Mucosa of descending colon (tissue), 3 donors: ENCODE measurements at regions not wholly inside any gene's neighbourhood (a gene's known extent, or its start where the extent isn't known, plus 50 kb on each side); places are given as distances from the start of the nearest gene placed in this dataset.

Source experiments
- ATAC-seq: fragments of 200-7000 bp; cut with Tn5 transposase; one replicate; pipeline ENCODE4 v1.9.1; 2020; ENCODE audit warnings: mild to moderate bottlenecking, moderate library complexity
- DNase-seq, 3 donors: peaks; one replicate each; pipeline ENCODE4 v3.0.0-alpha.2; 2020
- H3K36me3 ChIP-seq: fragments of 200-600 bp; one replicate; pipeline ENCODE4 v1.8.0; 2021; ENCODE audit warnings: low read depth, mild to moderate bottlenecking
- H3K4me1 ChIP-seq: fragments of 200-600 bp; one replicate; pipeline ENCODE4 v1.8.0; 2021; ENCODE audit warnings: low read depth, mild to moderate bottlenecking
- H3K4me3 ChIP-seq: fragments of 200-600 bp; one replicate; pipeline ENCODE4 v1.8.0; 2021; ENCODE audit warnings: mild to moderate bottlenecking
- H3K9me3 ChIP-seq: fragments of 200-600 bp; one replicate; pipeline ENCODE4 v1.8.0; 2021; ENCODE audit warnings: mild to moderate bottlenecking
- intact Hi-C, 2 donors: fragments of 100-400 bp; cut with DNase I in 1 of 2; cut with micrococcal nuclease in 1 of 2; formaldehyde crosslinking; loops; one replicate each; pipeline versions ENCODE4 v1.11.0 to v1.11.1; 2022; cut with DNase I, micrococcal nuclease
- TF ChIP-seq, protein P1 (sequence below): fragments of 200-600 bp; IDR thresholded peaks from one replicate; pipeline ENCODE4 v1.8.0; 2022; ENCODE audit warnings: antibody characterized with exemption, mild to moderate bottlenecking
- donor health status: DM: no; HTN: no; CAD: no; lungs with moderate emphysema.
- donor health status: DM: no; HTN: no; CAD: no.
- donor health status: DM: no; HTN: yes; CAD: no.

DNA sequence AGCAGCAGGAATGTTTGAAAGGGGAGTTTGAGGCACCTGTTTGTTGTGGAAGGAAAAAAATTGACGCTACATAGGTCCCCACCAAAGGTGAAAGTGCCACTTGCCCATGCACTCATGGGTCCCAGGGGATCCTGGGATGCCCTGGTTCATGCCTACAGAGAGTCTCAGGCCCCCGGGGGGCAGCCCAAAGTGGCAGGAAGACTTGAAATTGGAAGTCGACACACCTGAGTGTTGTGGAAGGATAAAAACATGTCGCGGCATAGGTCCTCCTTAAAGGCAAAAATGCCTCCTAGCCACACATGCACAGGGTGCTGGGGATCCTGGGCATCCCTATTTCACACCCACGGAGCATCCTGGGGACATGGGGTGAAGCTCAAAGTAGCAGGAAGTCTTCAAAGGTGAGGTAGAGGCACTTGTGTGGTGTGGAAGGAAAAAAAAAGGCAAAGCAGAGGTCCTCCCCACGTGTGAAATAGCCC, 576.1 kb downstream of the ALG10 start:
- ATAC-seq, result no peak
- intact Hi-C loops, result no loop called here
- DNase-seq, result no peak

DNA sequence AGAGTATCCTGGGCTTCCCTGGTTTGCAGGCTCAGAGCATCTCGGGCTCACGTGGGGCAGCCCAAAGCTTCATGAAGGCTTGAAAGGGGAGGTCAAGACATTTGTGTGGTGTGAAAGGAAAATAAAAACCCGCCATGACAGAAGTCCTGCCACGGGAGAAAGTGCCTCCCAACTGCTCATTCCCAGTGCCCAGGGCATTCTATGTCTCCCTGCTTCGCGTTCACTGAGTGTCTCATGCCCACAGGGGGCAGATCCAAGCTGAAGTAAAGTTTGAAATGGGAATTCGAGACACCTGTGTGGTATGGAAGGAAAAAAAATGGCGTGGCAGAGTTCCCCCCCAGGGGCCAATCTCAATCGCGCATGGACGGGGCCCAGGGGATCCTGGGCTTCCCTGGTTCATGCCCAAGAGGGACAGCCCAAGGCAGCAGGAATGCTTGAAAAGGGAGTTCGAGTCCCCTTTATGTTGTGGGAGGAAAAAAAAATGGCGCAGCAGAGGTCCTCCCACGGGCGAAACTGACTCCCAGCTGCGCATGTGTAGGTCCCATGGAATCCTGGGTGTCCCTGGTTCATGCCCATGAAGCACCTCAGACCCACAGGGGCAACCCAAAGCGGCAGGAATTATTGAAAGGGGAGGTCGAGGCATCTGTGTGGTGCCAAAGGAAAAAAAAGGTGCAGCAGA, 576.7 kb downstream of the ALG10 start:
- Histone ChIP-seq H3K4me1 (no peaks in the 10 kb centered on the region), H3K36me3 (no peaks in the 10 kb centered on the region), H3K4me3 (no peak overlapping the region), H3K9me3 (peaks cover 100% of the 10 kb centered on the region)
- DNase-seq (peak in 2 of 3 donors; percentile 7 to 21), ATAC-seq (no peak)
- intact Hi-C loops, result no loop called here
- TF ChIP-seq, protein P1, sequence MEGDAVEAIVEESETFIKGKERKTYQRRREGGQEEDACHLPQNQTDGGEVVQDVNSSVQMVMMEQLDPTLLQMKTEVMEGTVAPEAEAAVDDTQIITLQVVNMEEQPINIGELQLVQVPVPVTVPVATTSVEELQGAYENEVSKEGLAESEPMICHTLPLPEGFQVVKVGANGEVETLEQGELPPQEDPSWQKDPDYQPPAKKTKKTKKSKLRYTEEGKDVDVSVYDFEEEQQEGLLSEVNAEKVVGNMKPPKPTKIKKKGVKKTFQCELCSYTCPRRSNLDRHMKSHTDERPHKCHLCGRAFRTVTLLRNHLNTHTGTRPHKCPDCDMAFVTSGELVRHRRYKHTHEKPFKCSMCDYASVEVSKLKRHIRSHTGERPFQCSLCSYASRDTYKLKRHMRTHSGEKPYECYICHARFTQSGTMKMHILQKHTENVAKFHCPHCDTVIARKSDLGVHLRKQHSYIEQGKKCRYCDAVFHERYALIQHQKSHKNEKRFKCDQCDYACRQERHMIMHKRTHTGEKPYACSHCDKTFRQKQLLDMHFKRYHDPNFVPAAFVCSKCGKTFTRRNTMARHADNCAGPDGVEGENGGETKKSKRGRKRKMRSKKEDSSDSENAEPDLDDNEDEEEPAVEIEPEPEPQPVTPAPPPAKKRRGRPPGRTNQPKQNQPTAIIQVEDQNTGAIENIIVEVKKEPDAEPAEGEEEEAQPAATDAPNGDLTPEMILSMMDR, result no peak

More for the DNA sequence above, 576.1 kb downstream of the ALG10 start:
- Histone ChIP-seq H3K4me1 (no peaks in the 10 kb centered on the region), H3K4me3 (no peak overlapping the region), H3K36me3 (no peaks in the 10 kb centered on the region), H3K9me3 (peaks cover 100% of the 10 kb centered on the region)
- TF ChIP-seq, protein P1, result no peak

DNA sequence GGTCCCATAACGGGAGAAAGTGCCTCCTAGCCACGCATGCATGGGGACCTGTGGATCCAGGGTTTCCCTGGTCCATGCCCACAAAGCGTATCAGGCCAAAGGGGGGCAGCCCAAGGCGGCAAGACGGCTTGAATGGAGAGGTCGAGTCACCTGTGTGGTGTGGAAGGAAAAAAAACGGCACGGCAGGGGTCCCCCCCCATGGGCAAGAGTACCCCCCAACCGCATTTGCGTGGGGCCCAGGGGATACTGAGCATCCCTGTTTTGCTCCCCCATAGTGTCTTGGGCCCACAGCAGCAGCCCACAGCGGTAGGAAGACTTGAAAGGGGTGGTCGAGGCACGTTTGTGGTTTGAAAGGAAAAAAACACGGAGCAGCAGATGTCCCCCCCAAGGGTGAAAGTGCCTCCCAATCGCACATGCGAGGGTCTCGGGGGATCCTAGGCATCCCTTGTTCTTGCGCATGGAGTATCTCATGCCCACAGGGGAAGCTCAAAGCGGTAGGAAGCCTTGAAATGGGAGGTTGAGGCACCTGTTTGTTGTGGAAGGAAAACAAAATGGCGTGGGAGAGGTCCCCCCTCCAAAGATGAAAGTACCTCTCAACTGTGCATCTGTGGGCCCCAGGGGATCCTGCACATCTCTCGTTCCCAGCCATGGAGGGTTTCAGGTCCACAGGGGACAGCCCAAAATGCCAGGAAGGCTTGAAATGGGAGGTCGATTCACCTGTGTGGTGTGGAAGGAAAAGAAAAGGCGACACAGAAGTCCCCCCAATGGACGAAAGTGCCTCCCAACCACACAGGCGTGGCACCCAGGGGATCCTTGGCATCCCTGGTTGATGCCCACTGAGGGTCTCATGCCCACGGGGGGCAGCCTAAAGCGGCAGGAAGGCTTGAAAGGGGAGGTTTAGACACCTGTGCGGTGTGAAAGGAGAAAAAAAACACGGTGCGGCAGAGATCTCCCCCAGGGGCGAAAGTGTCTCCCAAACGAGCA, 577.5 kb downstream of the ALG10 start:
- H3K4me1 ChIP-seq, result no peaks in the 10 kb centered on the region
- intact Hi-C loops, result no loop called here
- ATAC-seq (no peak), DNase-seq (peak in 2 of 3 donors; percentile 2 to 25)
- H3K9me3 ChIP-seq, result peaks cover 100% of the 10 kb centered on the region
- no peaks in the 10 kb centered on the region for H3K36me3 ChIP-seq
- TF ChIP-seq, protein P1, result no peak
- no peak overlapping the region for H3K4me3 ChIP-seq

DNA sequence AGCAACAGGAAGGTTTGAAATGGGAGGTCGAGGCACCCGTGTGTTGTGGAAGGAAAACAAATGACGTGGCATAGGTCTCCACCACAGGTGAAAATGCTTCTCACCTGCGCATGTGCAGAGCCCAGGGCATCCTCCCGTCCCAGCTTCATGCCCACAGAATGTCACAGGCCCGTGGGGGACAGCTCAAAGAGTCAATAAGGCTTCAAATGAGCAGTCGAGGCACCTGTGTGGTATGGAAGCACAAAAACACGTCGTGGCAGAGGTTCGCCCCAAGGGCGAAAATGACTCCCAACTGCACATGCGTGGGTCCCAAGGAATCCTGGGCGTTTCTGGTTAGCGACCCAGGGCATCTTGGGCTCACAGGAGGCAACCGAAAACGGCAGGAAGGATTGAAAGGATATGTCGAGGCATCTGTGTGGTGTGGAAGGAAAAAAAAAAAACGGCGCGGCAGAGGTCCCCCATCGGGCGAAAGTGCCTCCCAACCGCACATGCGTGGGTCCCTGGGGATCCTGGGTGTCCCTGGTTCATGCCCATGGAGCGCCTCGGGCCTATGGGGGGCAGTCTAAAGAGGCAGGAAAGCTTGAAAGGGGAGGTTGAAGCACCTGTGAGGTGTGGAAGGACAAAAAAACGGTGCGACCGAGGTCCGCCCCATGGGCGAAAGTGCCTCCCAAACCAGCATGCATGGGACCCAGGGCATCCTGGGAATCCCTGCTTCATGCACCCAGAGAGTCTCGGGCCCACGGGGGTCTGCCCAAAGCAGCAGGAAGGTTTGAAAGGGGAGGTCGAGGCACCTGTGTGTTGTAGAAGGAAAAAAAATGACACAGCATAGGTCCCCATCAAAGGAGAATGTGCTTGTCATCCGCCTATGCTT, 578.5 kb downstream of the ALG10 start:
- no peak for ATAC-seq
- Histone ChIP-seq H3K9me3 (peaks cover 100% of the 10 kb centered on the region), H3K36me3 (no peaks in the 10 kb centered on the region), H3K4me1 (no peaks in the 10 kb centered on the region), H3K4me3 (no peak overlapping the region)
- TF ChIP-seq, protein P1, result no peak
- DNase-seq, result peak in 2 of 3 donors; percentile 11 to 26
- intact Hi-C loops, result no loop called here

DNA sequence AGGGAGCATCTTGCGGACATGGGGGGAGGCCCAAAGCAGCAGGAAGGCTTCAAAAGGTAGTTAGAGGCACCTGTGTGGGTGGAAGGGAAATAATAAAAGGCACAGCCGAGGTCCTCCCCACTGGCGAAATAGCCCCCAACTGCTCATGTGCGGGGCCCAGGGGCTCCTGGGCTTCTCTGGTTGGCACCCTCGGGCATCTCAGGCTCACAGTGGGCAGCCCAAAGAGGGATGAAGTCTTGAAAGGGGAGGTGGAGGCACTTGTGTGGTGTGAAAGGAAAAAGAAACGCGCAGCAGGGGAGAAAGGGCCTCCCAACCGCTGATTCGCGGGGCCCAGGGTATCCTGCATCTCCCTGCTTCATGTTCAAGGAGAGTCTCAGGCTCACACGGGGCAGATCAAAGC, 579.4 kb downstream of the ALG10 start:
- no peaks in the 10 kb centered on the region for H3K36me3 ChIP-seq
- intact Hi-C loops, result no loop called here
- H3K9me3 ChIP-seq, result peaks cover 100% of the 10 kb centered on the region
- no peaks in the 10 kb centered on the region for H3K4me1 ChIP-seq
- DNase-seq (peak in 1 of 3 donors; percentile 11), ATAC-seq (no peak)
- no peak overlapping the region for H3K4me3 ChIP-seq
- TF ChIP-seq, protein P1, result no peak
